Urinary bladder (tissue), 3 donors: ENCODE measurements at regions not wholly inside any gene's neighbourhood (a gene's known extent, or its start where the extent isn't known, plus 50 kb on each side); places are given as distances from the start of the nearest gene placed in this dataset.
"Not testable (repeated sequence)": the region's sequence is repeated elsewhere in the genome, so short reads cannot be mapped to it uniquely, and the experiment has no call there.

Experiments
- DNase-seq: peaks from one replicate; pipeline ENCODE4 v3.0.0-alpha.2; 2015; ENCODE audit errors: extremely low spot score
- H3K27ac ChIP-seq: one replicate; pipeline ENCODE4 v1.5.1; 2013; ENCODE audit warnings: low read depth, mild to moderate bottlenecking, moderate library complexity
- H3K36me3 ChIP-seq: one replicate; pipeline ENCODE4 v1.6.1; 2013; ENCODE audit warnings: mild to moderate bottlenecking, moderate library complexity; ENCODE audit not compliant: insufficient read depth
- H3K4me1 ChIP-seq: one replicate; pipeline ENCODE4 v1.6.1; 2013; ENCODE audit warnings: mild to moderate bottlenecking, moderate library complexity; ENCODE audit not compliant: insufficient read depth
- H3K4me3 ChIP-seq: one replicate; pipeline ENCODE4 v1.5.1; 2013; ENCODE audit warnings: low read depth, low read length
- WGBS: extraction: QIAGEN DNeasy Blood & Tissue Kit; methylation state at CpG from one replicate; pipeline ENCODE4 v1.1.7; 2013; 5-methylcytosine and 5-hydroxymethylcytosine counted together
- donor health status: healthy with polysubstance abuse.
- donor health status: healthy.

- H3K4me1 ChIP-seq, H3K4me3 ChIP-seq, H3K27ac ChIP-seq, H3K36me3 ChIP-seq, DNase-seq: not testable (repeated sequence)
- 87% methylated on average over 15 of the region's 15 CpGs for WGBS
Observed at GRCh38 chr5:176041248-176041994, 73.3 kb upstream of the THOC3 start.

- not testable (repeated sequence) for H3K27ac ChIP-seq, DNase-seq, H3K4me1 ChIP-seq, H3K36me3 ChIP-seq, H3K4me3 ChIP-seq
- 62% methylated on average over 6 of the region's 6 CpGs for WGBS
Observed at GRCh38 chr5:176042020-176042658, 74.0 kb upstream of the THOC3 start.

DNA sequence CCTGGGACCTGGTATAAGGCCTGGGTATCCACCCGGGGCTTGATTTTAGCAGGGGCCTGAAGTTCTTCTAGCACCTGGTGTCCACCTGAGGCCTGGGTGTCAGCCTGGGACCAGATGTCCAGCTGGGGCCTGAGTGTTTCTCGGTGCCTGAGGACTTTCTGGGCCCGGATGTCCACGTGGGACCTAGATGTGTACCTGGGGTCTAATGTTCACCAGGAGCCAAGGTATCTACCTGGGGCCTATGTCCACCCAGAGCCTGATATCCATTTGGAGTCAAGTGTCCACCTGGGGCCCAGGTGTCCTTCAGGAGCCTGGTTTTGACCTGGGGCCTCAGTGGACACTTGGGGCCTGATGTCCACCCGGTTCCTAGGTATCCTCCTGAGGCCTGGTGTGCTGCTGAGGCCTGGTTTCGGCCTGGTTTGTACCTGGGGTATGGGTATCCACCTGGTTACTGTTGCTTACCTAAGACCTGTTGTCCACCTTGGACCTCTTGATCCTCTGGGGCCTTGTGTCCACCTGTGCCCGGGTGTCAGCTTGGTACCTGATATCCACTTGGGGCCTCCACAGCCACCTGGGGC, 75.2 kb upstream of the THOC3 start:
- DNase-seq, H3K4me3 ChIP-seq: not testable (repeated sequence)
- WGBS, result 96% methylated on average over 7 of the region's 7 CpGs

DNA sequence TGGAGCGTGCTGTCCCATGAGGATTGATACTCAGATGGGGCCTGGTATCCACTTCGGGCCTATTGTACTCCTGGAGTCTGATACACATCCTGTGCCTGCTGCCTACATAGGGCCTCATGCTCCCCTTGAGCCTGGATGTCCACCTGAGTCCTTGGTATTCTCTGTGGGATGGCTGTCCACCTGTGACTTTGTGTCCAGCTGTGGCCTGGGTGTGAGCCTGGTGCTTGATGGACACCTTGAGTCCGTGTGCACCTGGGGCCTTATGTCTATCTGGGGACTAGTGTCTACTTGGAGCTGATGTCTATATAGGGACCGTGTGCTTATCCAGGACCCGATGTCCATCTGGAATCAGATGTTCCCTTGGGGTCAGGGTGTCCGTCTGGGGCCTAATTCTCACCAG, 75.9 kb upstream of the THOC3 start:
- not testable (repeated sequence) for H3K36me3 ChIP-seq, H3K27ac ChIP-seq, H3K4me1 ChIP-seq, DNase-seq, H3K4me3 ChIP-seq
- WGBS, result 87% methylated on average over 6 of the region's 6 CpGs

More for the DNA sequence above, 75.2 kb upstream of the THOC3 start:
- not testable (repeated sequence) for H3K36me3 ChIP-seq, H3K27ac ChIP-seq, H3K4me1 ChIP-seq

GRCh38 chr5:176044431-176044830, 76.3 kb upstream of the THOC3 start:
- H3K27ac ChIP-seq, H3K36me3 ChIP-seq, H3K4me1 ChIP-seq, H3K4me3 ChIP-seq, DNase-seq: not testable (repeated sequence)
- 94% methylated on average over 7 of the region's 10 CpGs for WGBS

GRCh38 chr5:176045442-176045841, 77.3 kb upstream of the THOC3 start:
- not testable (repeated sequence) for H3K4me3 ChIP-seq, DNase-seq, H3K27ac ChIP-seq, H3K36me3 ChIP-seq, H3K4me1 ChIP-seq
- WGBS, result 78% methylated on average over 11 of the region's 13 CpGs

GRCh38 chr5:176048671-176049070, 80.6 kb upstream of the THOC3 start:
- 81% methylated on average over 6 of the region's 6 CpGs for WGBS
- not testable (repeated sequence) for H3K4me3 ChIP-seq, H3K4me1 ChIP-seq, H3K36me3 ChIP-seq, H3K27ac ChIP-seq, DNase-seq

DNA sequence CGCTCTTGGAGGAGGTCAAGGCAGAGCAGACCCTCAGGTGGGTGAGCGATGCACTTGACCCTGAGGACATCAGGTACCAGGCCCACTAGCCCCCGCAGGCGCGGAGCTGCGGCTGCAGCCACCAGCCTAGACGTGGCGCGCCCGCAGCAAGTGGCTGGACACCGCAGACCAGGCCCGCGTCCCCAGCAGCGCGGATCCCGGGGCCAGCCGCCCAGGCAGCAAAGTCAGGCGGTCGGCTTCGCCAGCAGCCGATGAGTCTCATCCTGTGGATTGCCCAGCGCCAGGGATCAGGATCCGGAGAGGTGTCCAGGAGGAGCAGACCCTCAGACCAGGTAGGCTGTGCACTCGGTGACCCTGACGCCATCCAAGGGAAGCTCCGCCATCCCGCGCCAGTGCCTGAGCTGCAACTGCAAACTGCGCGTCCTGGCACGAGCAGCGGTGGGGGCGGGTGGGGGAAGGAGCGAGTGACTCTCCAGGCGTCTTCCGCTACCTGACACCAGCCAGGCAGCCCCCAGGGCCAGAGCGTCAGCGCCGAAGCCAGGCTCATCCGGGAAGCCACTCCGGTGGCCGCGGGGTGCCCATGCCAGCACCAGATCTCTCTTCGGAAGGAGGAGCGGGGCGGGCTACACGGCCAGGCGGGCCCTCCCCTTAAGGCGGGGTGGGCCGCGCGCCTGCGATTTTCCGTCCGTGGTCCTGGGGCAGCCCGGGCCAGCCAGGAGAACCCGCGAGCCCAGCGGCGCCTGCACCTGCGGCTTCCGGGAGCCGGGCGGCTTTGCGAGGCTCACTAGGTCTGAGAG, 92.6 kb upstream of the THOC3 start:
- under 1% methylated on average over 16 of the region's 65 CpGs for WGBS
- H3K36me3 ChIP-seq, result not testable (repeated sequence)

GRCh38 chr5:176061269-176061622, 93.1 kb upstream of the THOC3 start:
- 23% methylated on average over 22 of the region's 30 CpGs for whole genome bisulfite sequencing
- H3K36me3 ChIP-seq, H3K4me3 ChIP-seq, H3K27ac ChIP-seq, DNase-seq, H3K4me1 ChIP-seq: not testable (repeated sequence)

More for the DNA sequence above, 92.6 kb upstream of the THOC3 start:
- not testable (repeated sequence) for DNase-seq, H3K4me1 ChIP-seq, H3K4me3 ChIP-seq, H3K27ac ChIP-seq

- H3K36me3 ChIP-seq, DNase-seq, H3K4me1 ChIP-seq, H3K27ac ChIP-seq, H3K4me3 ChIP-seq: not testable (repeated sequence)
- WGBS, result 19% methylated on average over 13 of the region's 21 CpGs
Observed at GRCh38 chr5:176061660-176062059, 93.5 kb upstream of the THOC3 start.

DNA sequence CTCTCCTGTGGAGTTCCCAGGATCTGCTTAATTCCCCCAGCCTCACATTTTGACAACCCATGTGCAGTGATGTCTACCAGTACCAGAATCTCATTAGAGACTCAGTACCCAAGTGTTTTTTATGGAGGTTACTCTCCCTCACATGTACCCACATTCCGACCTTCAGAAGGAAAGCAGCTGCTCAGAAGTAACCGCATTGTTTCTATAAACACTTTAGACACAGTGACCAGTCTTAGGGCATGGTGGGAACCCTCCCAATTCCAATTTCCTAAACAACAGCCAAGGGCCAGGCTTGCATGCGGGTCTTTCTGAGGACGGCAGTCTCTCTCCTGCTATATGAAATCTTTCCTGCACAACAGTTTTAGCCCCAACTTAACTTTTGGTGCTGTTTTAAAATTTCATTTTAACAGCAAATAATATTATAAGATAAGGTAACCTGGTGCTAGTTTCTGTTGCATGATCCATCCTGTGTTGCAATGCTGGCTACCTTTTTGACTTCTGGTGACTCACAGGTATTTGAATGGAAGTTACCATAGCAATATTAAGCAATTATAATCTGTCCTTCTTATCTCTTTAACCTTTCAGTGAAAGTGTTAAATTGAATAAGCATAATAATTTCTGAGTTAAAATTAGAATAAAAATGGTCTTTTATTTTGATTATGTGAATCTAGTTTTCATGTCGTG, 98.3 kb upstream of the THOC3 start:
- not testable (repeated sequence) for H3K36me3 ChIP-seq, H3K27ac ChIP-seq, DNase-seq, H3K4me3 ChIP-seq, H3K4me1 ChIP-seq
- WGBS, result 51% methylated on average over 5 of the region's 5 CpGs

GRCh38 chr5:176067162-176067561, 99.0 kb upstream of the THOC3 start:
- H3K4me3 ChIP-seq, H3K4me1 ChIP-seq, H3K27ac ChIP-seq, H3K36me3 ChIP-seq, DNase-seq: not testable (repeated sequence)
- WGBS, result 83% methylated on average over 1 of the region's 1 CpG

- not testable (repeated sequence) for H3K36me3 ChIP-seq, H3K4me3 ChIP-seq, H3K4me1 ChIP-seq, DNase-seq, H3K27ac ChIP-seq
- 88% methylated on average over 5 of the region's 5 CpGs for WGBS
Observed at GRCh38 chr5:176067948-176068347, 99.8 kb upstream of the THOC3 start.
